Loucy (cell line): ENCODE measurements at regions not wholly inside any gene's neighbourhood (a gene's known extent, or its start where the extent isn't known, plus 50 kb on each side); places are given as distances from the start of the nearest gene placed in this dataset.

ENCODE experiments used
- H2AFZ ChIP-seq: fragments of 200-600 bp; sonication (generic); 2 replicates; pipeline ENCODE4 v1.6.0; 2016; ENCODE audit warnings: antibody characterized with exemption, mild to moderate bottlenecking, low read length, moderate library complexity
- H3F3A ChIP-seq: fragments of 200-600 bp; 2 replicates; pipeline ENCODE4 v1.6.0; 2016; ENCODE audit warnings: antibody characterized with exemption, low read depth, mild to moderate bottlenecking
- H3K27me3 ChIP-seq: fragments of 200-600 bp; sonication (generic); 2 replicates; pipeline ENCODE4 v1.6.1; 2014; ENCODE audit warnings: low read length, mild to moderate bottlenecking; ENCODE audit not compliant: insufficient read depth, poor library complexity, severe bottlenecking
- H3K36me3 ChIP-seq: fragments of 200-600 bp; sonication (generic); 2 replicates; pipeline ENCODE4 v1.6.1; 2016; ENCODE audit warnings: low read length; ENCODE audit not compliant: insufficient read depth
- H3K4me1 ChIP-seq: fragments of 200-600 bp; sonication (generic); 2 replicates; pipeline ENCODE4 v1.5.1; 2014; ENCODE audit warnings: low read length, mild to moderate bottlenecking; ENCODE audit not compliant: insufficient read depth, poor library complexity, severe bottlenecking
- H3K4me2 ChIP-seq: fragments of 200-600 bp; sonication (generic); 2 replicates; pipeline ENCODE4 v1.6.0; 2014; ENCODE audit warnings: antibody characterized with exemption, low read length, low read depth, mild to moderate bottlenecking; ENCODE audit not compliant: poor library complexity, severe bottlenecking
- H3K4me3 ChIP-seq: fragments of 200-600 bp; sonication (generic); 2 replicates; pipeline ENCODE4 v1.5.1; 2014; ENCODE audit warnings: low read length, mild to moderate bottlenecking, mixed read lengths; ENCODE audit not compliant: poor library complexity, severe bottlenecking
- H3K79me2 ChIP-seq: fragments of 200-600 bp; sonication (generic); 2 replicates; pipeline ENCODE4 v1.6.1; 2014; ENCODE audit warnings: low read length; ENCODE audit not compliant: insufficient read depth
- H3K9ac ChIP-seq: fragments of 200-600 bp; sonication (generic); 2 replicates; pipeline ENCODE4 v1.6.0; 2014; ENCODE audit warnings: mild to moderate bottlenecking, low read depth, low read length, moderate library complexity; ENCODE audit not compliant: poor library complexity, severe bottlenecking
- H3K9me2 ChIP-seq: fragments of 200-600 bp; sonication (generic); replicated peaks from 2 replicates; pipeline ENCODE4 v1.6.1; 2016; ENCODE audit warnings: low read depth, low read length, mixed read lengths
- H3K9me3 ChIP-seq: fragments of 200-600 bp; sonication (generic); 2 replicates; pipeline ENCODE4 v1.6.1; 2014; ENCODE audit warnings: mild to moderate bottlenecking, antibody characterized with exemption, low read length, low read depth; ENCODE audit not compliant: insufficient read depth
- H4K20me1 ChIP-seq: fragments of 200-600 bp; sonication (generic); 2 replicates; pipeline ENCODE4 v1.6.0; 2014; ENCODE audit warnings: antibody characterized with exemption, low read length, mild to moderate bottlenecking; ENCODE audit not compliant: insufficient read depth, poor library complexity, severe bottlenecking
- CTCF ChIP-seq: fragments of 200-600 bp; sonication (generic); conservative IDR thresholded peaks from 2 replicates; pipeline ENCODE4 v1.5.1; 2014; ENCODE audit warnings: mild to moderate bottlenecking, antibody characterized with exemption, low read length
- EZH2phosphoT487 ChIP-seq: fragments of 200-600 bp; IDR thresholded peaks from 2 replicates; pipeline ENCODE4 v1.6.1; 2018; ENCODE audit warnings: antibody characterized with exemption, mild to moderate bottlenecking, moderate library complexity, borderline replicate concordance

DNA sequence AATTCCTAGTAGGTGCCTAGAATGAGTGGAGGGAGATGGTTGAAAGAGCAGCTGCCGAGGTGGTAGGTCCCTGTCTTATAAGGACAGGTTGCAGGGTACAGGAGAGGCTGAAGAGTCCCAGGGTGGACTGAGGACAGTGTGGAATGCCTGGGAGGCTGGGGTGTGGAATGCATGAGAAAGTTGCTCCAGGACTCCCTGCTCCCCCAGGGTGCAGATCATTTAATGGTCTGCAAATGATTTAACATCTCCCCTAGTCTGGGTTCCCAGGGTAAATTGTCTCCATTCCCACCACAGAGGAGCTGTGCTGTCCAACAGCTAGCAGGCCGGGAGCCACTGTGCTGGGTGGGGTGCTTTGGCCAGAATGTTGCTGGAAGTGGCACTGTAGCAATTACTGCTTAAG lies 76.0 kb downstream of the CD83 start:
- peaks cover 9% of the 10 kb centered on the region for H3K4me1 ChIP-seq
- H3K9me3 ChIP-seq = no peaks in the 10 kb centered on the region
- no peaks in the 10 kb centered on the region for H3K9me2 ChIP-seq
- no peaks in the 10 kb centered on the region for H3F3A ChIP-seq
- no peak overlapping the region for H3K4me3 ChIP-seq
- no peak overlapping the region for H3K9ac ChIP-seq
- no peaks in the 10 kb centered on the region for H4K20me1 ChIP-seq
- H3K4me2 ChIP-seq = no peak overlapping the region
- no peaks in the 10 kb centered on the region for H3K79me2 ChIP-seq
- H2AFZ ChIP-seq = no peak overlapping the region
- TF ChIP-seq EZH2phosphoT487 (no peak), CTCF (no peak)
- H3K27me3 ChIP-seq = no peaks in the 10 kb centered on the region
- H3K36me3 ChIP-seq = no peaks in the 10 kb centered on the region

DNA sequence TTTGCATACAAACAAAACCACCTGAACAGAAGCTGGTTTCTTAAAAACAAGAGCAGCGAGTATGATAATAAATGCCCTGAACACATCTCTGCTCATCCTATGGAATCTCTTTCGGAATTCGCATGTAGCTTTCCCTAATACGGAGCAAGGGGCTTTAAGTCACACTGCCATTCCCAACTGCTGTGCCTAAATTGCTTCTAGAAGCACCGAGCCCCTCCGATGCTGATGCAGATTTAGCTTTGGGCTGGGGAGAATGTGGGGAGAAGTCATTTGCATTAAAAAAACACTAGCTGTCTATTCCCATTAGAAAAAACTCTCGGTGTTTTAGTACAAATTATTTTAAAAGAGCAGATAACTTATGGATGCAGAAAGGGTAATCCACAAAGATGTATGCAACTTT lies 76.9 kb downstream of the CD83 start:
- H3K9ac ChIP-seq = no peak overlapping the region
- H4K20me1 ChIP-seq = no peaks in the 10 kb centered on the region
- H3K9me3 ChIP-seq = no peaks in the 10 kb centered on the region
- no peaks in the 10 kb centered on the region for H3F3A ChIP-seq
- no peak overlapping the region for H2AFZ ChIP-seq
- no peaks in the 10 kb centered on the region for H3K36me3 ChIP-seq
- H3K79me2 ChIP-seq = no peaks in the 10 kb centered on the region
- H3K4me1 ChIP-seq = peaks cover 9% of the 10 kb centered on the region
- H3K4me2 ChIP-seq = no peak overlapping the region
- no peaks in the 10 kb centered on the region for H3K9me2 ChIP-seq
- H3K4me3 ChIP-seq = no peak overlapping the region
- no peaks in the 10 kb centered on the region for H3K27me3 ChIP-seq
- TF ChIP-seq EZH2phosphoT487 (no peak), CTCF (no peak)

- no peak overlapping the region for H2AFZ ChIP-seq
- no peaks in the 10 kb centered on the region for H3K36me3 ChIP-seq
- H4K20me1 ChIP-seq = no peaks in the 10 kb centered on the region
- 0 out of 2 replicates have a peak, but pooled peaks cover 5% of the 10 kb centered on the region for H3K9me3 ChIP-seq
- H3K4me3 ChIP-seq = no peak overlapping the region
- no peaks in the 10 kb centered on the region for H3K9me2 ChIP-seq
- H3K4me2 ChIP-seq = no peak overlapping the region
- peaks cover 9% of the 10 kb centered on the region for H3K4me1 ChIP-seq
- TF ChIP-seq CTCF (no peak), EZH2phosphoT487 (no peak)
- no peaks in the 10 kb centered on the region for H3K79me2 ChIP-seq
- H3K9ac ChIP-seq = no peak overlapping the region
- H3F3A ChIP-seq = no peaks in the 10 kb centered on the region
- no peaks in the 10 kb centered on the region for H3K27me3 ChIP-seq
Measured at GRCh38 chr6:14194976-14195375, 77.4 kb downstream of the CD83 start.
